Panc1 (cell line): ENCODE measurements at regions not wholly inside any gene's neighbourhood (a gene's known extent, or its start where the extent isn't known, plus 50 kb on each side); places are given as distances from the start of the nearest gene placed in this dataset.

ENCODE experiments used
- ATAC-seq: fragments of 200-7000 bp; cut with Tn5 transposase; 2 replicates; pipeline ENCODE4 v1.9.1; 2020; ENCODE audit warnings: mild to moderate bottlenecking, moderate library complexity
- BruUV-seq: library from RNA; stranded (reverse); fragments of 400-500 nt; replicated peaks from 2 replicates; lab custom pipeline; 2021; lab: Mats Ljungman, UMichigan
- CTCF ChIA-PET: fragments of 300-600 bp; sonication (Branson Sonifier 250); formaldehyde crosslinking; loops from one replicate; lab custom pipeline; 2022; ENCODE audit warnings: antibody characterized with exemption; lab: Charles Lee
- POLR2A ChIA-PET: fragments of 300-600 bp; sonication (Branson Sonifier 250); formaldehyde crosslinking; loops from one replicate; lab custom pipeline; 2022; ENCODE audit warnings: antibody characterized with exemption; lab: Charles Lee
- DNase-seq: peaks from one replicate; pipeline ENCODE4 v3.0.0-alpha.2; 2010; ENCODE audit warnings: low read depth, low spot score
- H3K27ac ChIP-seq: 2 replicates; pipeline ENCODE4 v1.5.1; 2011; ENCODE audit warnings: mild to moderate bottlenecking, low read length, inconsistent platforms
- H3K27me3 ChIP-seq: fragments of 200-500 bp; sonication (Bioruptor generic); 2 replicates; pipeline ENCODE4 v1.6.0; 2014; ENCODE audit warnings: low read length, inconsistent platforms; ENCODE audit not compliant: control insufficient read depth, insufficient read depth
- H3K36me3 ChIP-seq: fragments of 200-500 bp; sonication (Bioruptor generic); 2 replicates; pipeline ENCODE4 v1.5.1; 2014; ENCODE audit warnings: inconsistent platforms, mild to moderate bottlenecking, low read length, moderate library complexity; ENCODE audit not compliant: control insufficient read depth, insufficient read depth
- H3K4me1 ChIP-seq: 2 replicates; pipeline ENCODE4 v1.5.1; 2011; ENCODE audit warnings: inconsistent platforms, mild to moderate bottlenecking, low read length, moderate library complexity; ENCODE audit not compliant: control insufficient read depth, insufficient read depth
- H3K4me3 ChIP-seq, 2 experiments: 2 replicates each; pipeline ENCODE4 v1.5.1; 2011 to 2012; ENCODE audit warnings: low read depth in 2 of 2, low read length in 2 of 2, mild to moderate bottlenecking in 2 of 2, inconsistent platforms in 1 of 2, moderate library complexity in 1 of 2
- H3K9me3 ChIP-seq: fragments of 200-500 bp; sonication (Bioruptor generic); 2 replicates; pipeline ENCODE4 v1.5.1; 2014; ENCODE audit warnings: low read depth, mild to moderate bottlenecking, inconsistent platforms, low read length, moderate library complexity; ENCODE audit not compliant: control insufficient read depth, insufficient read depth
- CTCF ChIP-seq: fragments of 450-650 bp; IDR thresholded peaks from 2 replicates; pipeline ENCODE4 v1.5.1; 2017; ENCODE audit warnings: mild to moderate bottlenecking
- POLR2AphosphoS5 ChIP-seq: IDR thresholded peaks from 2 replicates; pipeline ENCODE4 v1.6.1; 2012; ENCODE audit warnings: mild to moderate bottlenecking, low read depth, low read length, moderate library complexity
- SIN3A ChIP-seq: IDR thresholded peaks from 2 replicates; pipeline ENCODE4 v1.6.1; 2012; ENCODE audit warnings: low read depth, mild to moderate bottlenecking, low read length, moderate library complexity, borderline replicate concordance; ENCODE audit not compliant: insufficient read depth
- TCF7L2 ChIP-seq: IDR thresholded peaks from 2 replicates; pipeline ENCODE4 v1.6.1; 2011; ENCODE audit warnings: mild to moderate bottlenecking, low read depth, low read length, inconsistent platforms
- in situ Hi-C: cut with HindIII; loops from 2 replicates; pipeline ENCODE4 v1.10.0; 2016; ENCODE audit warnings: low sequenced_read_pairs, low pct_unique_long_range_greater_than_20kb
- intact Hi-C: fragments of 100-400 bp; cut with micrococcal nuclease; formaldehyde crosslinking; loops from one replicate; pipeline ENCODE4 v1.10.0; 2022; ENCODE audit not compliant: unreplicated experiment
- TF ChIP-seq, protein P1 (sequence below), 2 experiments: IDR thresholded peaks; 2 replicates each; pipeline ENCODE4 v1.6.1; 2011 to 2012; ENCODE audit warnings: low read depth in 2 of 2, control low read depth in 1 of 2, low read length in 1 of 2, mild to moderate bottlenecking in 1 of 2, moderate library complexity in 1 of 2; ENCODE audit not compliant: insufficient read depth in 1 of 2

DNA sequence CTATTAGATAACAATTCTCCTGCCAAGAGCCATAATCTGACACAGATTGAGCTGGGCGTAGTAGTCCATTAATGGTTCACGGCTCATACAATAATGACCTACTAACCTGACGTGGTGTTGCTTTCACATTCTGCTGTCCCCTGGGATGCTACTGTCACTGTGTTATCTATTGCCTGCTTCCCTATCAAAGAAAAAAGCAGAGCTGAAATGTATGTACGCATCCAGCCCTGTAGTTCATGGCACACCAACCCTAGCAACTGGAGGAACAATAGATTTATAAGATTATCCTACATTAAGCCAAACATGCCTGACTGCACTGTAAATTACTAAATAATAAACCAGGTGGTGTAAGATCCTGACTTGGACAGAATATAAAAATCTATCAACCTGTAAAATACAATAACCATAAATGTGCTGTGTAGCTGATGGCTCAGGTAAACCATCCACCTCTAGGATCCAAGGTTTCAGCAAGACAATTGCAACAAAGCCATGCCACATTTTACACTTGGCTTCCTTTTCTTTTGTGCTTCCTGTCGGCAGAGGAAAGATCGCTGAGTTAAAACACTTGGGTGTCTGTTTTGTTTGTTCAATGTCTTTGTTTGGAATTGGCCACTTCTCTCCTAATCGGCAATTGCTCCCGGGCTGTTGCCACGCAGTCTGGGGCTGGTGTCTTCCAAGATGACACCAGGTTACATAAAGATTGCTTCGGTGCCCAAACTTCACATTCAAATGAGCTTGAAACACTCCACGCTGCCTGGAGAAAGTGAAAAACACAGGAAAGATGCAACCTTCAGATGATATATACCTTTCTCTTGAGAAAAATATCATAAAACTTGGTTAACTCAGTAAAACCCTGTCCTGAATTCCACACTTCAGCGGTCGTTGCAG, 143.9 kb upstream of the MGMT start:
- H3K9me3 ChIP-seq, result no peaks in the 10 kb centered on the region
- intact Hi-C loops, result no loop called here
- DNase-seq (no peak), ATAC-seq (no peak)
- H3K36me3 ChIP-seq, result no peaks in the 10 kb centered on the region
- in situ Hi-C loops, result no loop called here
- no peak for TF ChIP-seq TCF7L2
- CTCF ChIA-PET, result no interaction called here
- no peak overlapping the region for H3K27ac ChIP-seq
- no peak overlapping the region for H3K4me3 ChIP-seq
- no TSS peak for BruUV-seq
- peaks cover 2% of the 10 kb centered on the region; the same call in 1 of the 2 replicates for H3K27me3 ChIP-seq
- POLR2A ChIA-PET, result interaction anchor here (0.6 kb wide), 1 partner anchor 144 kb away, joined by 15 read pairs; the partner anchor contains the start of gene MGMT
- no peaks in the 10 kb centered on the region for H3K4me1 ChIP-seq

- intact Hi-C loops, result no loop called here
- ATAC-seq, result no peak
- ChIA-PET CTCF (no interaction called here), POLR2A (interaction anchor here (0.6 kb wide), 1 partner anchor 143 kb away, joined by 15 read pairs; the partner anchor contains the start of gene MGMT)
- H3K4me1 ChIP-seq, result no peaks in the 10 kb centered on the region
- in situ Hi-C loops, result no loop called here
- no peaks in the 10 kb centered on the region for H3K36me3 ChIP-seq
- no peaks in the 10 kb centered on the region for H3K9me3 ChIP-seq
- DNase-seq, result no peak
- no TSS peak for BruUV-seq
- H3K4me3 ChIP-seq, result no peak overlapping the region
- H3K27ac ChIP-seq, result no peak overlapping the region
- no peak for TF ChIP-seq CTCF
- TF ChIP-seq SIN3A, result no peak
- TF ChIP-seq POLR2AphosphoS5, result no peak
- TF ChIP-seq, protein P1, sequence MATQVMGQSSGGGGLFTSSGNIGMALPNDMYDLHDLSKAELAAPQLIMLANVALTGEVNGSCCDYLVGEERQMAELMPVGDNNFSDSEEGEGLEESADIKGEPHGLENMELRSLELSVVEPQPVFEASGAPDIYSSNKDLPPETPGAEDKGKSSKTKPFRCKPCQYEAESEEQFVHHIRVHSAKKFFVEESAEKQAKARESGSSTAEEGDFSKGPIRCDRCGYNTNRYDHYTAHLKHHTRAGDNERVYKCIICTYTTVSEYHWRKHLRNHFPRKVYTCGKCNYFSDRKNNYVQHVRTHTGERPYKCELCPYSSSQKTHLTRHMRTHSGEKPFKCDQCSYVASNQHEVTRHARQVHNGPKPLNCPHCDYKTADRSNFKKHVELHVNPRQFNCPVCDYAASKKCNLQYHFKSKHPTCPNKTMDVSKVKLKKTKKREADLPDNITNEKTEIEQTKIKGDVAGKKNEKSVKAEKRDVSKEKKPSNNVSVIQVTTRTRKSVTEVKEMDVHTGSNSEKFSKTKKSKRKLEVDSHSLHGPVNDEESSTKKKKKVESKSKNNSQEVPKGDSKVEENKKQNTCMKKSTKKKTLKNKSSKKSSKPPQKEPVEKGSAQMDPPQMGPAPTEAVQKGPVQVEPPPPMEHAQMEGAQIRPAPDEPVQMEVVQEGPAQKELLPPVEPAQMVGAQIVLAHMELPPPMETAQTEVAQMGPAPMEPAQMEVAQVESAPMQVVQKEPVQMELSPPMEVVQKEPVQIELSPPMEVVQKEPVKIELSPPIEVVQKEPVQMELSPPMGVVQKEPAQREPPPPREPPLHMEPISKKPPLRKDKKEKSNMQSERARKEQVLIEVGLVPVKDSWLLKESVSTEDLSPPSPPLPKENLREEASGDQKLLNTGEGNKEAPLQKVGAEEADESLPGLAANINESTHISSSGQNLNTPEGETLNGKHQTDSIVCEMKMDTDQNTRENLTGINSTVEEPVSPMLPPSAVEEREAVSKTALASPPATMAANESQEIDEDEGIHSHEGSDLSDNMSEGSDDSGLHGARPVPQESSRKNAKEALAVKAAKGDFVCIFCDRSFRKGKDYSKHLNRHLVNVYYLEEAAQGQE (IDR thresholded peaks at IDR 0.05; ENCODE audit: insufficient read depth in 1 of 2, low read depth in 2 of 2, low read length in 1 of 2), result no peak
- TF ChIP-seq TCF7L2, result no peak
- peaks cover 2% of the 10 kb centered on the region; the same call in 1 of the 2 replicates for H3K27me3 ChIP-seq
These were observed 143.2 kb upstream of the MGMT start for GRCh38 chr10:129323879-129324278.

DNA sequence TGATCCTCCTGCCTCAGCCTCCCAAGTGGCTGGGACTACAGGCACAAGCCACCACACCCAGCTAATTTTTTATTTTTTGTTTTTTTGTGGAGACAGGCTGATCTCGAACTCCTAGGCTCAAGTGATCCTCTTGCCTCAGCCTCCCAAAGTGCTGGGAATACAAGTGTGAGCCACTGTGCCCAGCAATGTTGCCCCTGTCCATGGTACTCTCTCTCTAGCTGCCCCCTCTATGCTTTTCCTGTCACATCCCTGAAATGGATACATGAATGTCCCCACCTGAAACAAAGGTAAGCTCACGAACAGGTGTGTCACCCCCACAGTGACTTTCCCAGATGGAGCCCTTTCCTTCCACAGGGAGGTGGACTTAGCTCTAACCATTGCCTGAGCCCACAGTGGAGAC, 141.1 kb upstream of the MGMT start:
- no peak for TF ChIP-seq POLR2AphosphoS5
- TF ChIP-seq CTCF, result no peak
- TF ChIP-seq TCF7L2, result no peak
- TF ChIP-seq, protein P1 (IDR thresholded peaks at IDR 0.05; ENCODE audit: insufficient read depth in 1 of 2, low read depth in 2 of 2, low read length in 1 of 2), result no peak
- no peak for TF ChIP-seq SIN3A
- H3K27ac ChIP-seq, result no peak overlapping the region
- ATAC-seq, result no peak
- no peaks in the 10 kb centered on the region for H3K36me3 ChIP-seq
- intact Hi-C loops, result no loop called here
- H3K4me3 ChIP-seq, result no peak overlapping the region
- in situ Hi-C loops, result no loop called here
- no peak for DNase-seq
- H3K4me1 ChIP-seq, result no peaks in the 10 kb centered on the region
- H3K9me3 ChIP-seq, result no peaks in the 10 kb centered on the region
- CTCF ChIA-PET, result no interaction called here
- BruUV-seq, result no TSS peak
- peaks cover 2% of the 10 kb centered on the region; the same call in 1 of the 2 replicates for H3K27me3 ChIP-seq
- POLR2A ChIA-PET, result no interaction called here
